ENCODE measurements at regions not wholly inside any gene's neighbourhood (a gene's known extent, or its start where the extent isn't known, plus 50 kb on each side); places are given as distances from the start of the nearest gene placed in this dataset.

DNA sequence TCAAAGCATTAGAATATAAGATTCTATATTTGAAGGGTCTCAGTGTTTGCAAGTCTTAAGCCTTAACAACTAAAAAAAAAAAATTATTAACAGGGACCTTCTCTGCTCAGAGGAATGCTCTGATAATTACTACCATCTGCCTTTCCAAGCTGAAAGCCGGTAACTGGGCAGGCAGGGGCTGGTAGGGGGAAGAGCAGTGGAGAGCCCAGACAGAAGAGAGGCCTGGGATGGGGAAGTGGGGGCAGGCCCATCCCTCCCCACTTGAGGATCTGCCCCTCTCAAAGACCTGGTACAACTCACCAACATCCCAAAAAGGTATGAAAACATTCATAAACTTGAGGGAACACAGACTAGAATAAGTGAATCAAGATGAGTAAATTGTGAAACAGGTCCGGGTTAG lies 113.9 kb downstream of the QDPR start:
- no peak for TF ChIP-seq POLR2AphosphoS5 (IDR thresholded peaks at IDR 0.05; ENCODE audit: low read depth)
- no peak for TF ChIP-seq JUNB (IDR thresholded peaks at IDR 0.05; ENCODE audit: unreplicated experiment)
- no peak for TF ChIP-seq EZH2 (IDR thresholded peaks at IDR 0.05; ENCODE audit: low read depth, unreplicated experiment)
- TF ChIP-seq, protein P1, sequence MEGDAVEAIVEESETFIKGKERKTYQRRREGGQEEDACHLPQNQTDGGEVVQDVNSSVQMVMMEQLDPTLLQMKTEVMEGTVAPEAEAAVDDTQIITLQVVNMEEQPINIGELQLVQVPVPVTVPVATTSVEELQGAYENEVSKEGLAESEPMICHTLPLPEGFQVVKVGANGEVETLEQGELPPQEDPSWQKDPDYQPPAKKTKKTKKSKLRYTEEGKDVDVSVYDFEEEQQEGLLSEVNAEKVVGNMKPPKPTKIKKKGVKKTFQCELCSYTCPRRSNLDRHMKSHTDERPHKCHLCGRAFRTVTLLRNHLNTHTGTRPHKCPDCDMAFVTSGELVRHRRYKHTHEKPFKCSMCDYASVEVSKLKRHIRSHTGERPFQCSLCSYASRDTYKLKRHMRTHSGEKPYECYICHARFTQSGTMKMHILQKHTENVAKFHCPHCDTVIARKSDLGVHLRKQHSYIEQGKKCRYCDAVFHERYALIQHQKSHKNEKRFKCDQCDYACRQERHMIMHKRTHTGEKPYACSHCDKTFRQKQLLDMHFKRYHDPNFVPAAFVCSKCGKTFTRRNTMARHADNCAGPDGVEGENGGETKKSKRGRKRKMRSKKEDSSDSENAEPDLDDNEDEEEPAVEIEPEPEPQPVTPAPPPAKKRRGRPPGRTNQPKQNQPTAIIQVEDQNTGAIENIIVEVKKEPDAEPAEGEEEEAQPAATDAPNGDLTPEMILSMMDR (conservative IDR thresholded peaks at IDR 0.05; ENCODE audit: low read depth in 2 of 2), result no peak
- TF ChIP-seq, protein P2, sequence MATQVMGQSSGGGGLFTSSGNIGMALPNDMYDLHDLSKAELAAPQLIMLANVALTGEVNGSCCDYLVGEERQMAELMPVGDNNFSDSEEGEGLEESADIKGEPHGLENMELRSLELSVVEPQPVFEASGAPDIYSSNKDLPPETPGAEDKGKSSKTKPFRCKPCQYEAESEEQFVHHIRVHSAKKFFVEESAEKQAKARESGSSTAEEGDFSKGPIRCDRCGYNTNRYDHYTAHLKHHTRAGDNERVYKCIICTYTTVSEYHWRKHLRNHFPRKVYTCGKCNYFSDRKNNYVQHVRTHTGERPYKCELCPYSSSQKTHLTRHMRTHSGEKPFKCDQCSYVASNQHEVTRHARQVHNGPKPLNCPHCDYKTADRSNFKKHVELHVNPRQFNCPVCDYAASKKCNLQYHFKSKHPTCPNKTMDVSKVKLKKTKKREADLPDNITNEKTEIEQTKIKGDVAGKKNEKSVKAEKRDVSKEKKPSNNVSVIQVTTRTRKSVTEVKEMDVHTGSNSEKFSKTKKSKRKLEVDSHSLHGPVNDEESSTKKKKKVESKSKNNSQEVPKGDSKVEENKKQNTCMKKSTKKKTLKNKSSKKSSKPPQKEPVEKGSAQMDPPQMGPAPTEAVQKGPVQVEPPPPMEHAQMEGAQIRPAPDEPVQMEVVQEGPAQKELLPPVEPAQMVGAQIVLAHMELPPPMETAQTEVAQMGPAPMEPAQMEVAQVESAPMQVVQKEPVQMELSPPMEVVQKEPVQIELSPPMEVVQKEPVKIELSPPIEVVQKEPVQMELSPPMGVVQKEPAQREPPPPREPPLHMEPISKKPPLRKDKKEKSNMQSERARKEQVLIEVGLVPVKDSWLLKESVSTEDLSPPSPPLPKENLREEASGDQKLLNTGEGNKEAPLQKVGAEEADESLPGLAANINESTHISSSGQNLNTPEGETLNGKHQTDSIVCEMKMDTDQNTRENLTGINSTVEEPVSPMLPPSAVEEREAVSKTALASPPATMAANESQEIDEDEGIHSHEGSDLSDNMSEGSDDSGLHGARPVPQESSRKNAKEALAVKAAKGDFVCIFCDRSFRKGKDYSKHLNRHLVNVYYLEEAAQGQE (IDR thresholded peaks at IDR 0.05; ENCODE audit: unreplicated experiment), result no peak
- no peak for TF ChIP-seq EZH2phosphoT487 (IDR thresholded peaks at IDR 0.05; ENCODE audit: unreplicated experiment)
- no peak for TF ChIP-seq CREB1 (CRISPR knock-in tag; IDR thresholded peaks at IDR 0.05; ENCODE audit: low read depth)
- no peak for TF ChIP-seq STAT1 (IDR thresholded peaks at IDR 0.05; ENCODE audit: unreplicated experiment)
- TF ChIP-seq NANOG (IDR thresholded peaks at IDR 0.05; ENCODE audit: borderline replicate concordance), result no peak
- TF ChIP-seq ZNF331 (CRISPR knock-in tag; IDR thresholded peaks at IDR 0.05; ENCODE audit: low read depth), result no peak
- TF ChIP-seq, protein P3, sequence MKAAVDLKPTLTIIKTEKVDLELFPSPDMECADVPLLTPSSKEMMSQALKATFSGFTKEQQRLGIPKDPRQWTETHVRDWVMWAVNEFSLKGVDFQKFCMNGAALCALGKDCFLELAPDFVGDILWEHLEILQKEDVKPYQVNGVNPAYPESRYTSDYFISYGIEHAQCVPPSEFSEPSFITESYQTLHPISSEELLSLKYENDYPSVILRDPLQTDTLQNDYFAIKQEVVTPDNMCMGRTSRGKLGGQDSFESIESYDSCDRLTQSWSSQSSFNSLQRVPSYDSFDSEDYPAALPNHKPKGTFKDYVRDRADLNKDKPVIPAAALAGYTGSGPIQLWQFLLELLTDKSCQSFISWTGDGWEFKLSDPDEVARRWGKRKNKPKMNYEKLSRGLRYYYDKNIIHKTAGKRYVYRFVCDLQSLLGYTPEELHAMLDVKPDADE (IDR thresholded peaks at IDR 0.05), result no peak
- TF ChIP-seq ZNF114 (CRISPR knock-in tag; IDR thresholded peaks at IDR 0.05), result no peak
- TF ChIP-seq, protein P4, sequence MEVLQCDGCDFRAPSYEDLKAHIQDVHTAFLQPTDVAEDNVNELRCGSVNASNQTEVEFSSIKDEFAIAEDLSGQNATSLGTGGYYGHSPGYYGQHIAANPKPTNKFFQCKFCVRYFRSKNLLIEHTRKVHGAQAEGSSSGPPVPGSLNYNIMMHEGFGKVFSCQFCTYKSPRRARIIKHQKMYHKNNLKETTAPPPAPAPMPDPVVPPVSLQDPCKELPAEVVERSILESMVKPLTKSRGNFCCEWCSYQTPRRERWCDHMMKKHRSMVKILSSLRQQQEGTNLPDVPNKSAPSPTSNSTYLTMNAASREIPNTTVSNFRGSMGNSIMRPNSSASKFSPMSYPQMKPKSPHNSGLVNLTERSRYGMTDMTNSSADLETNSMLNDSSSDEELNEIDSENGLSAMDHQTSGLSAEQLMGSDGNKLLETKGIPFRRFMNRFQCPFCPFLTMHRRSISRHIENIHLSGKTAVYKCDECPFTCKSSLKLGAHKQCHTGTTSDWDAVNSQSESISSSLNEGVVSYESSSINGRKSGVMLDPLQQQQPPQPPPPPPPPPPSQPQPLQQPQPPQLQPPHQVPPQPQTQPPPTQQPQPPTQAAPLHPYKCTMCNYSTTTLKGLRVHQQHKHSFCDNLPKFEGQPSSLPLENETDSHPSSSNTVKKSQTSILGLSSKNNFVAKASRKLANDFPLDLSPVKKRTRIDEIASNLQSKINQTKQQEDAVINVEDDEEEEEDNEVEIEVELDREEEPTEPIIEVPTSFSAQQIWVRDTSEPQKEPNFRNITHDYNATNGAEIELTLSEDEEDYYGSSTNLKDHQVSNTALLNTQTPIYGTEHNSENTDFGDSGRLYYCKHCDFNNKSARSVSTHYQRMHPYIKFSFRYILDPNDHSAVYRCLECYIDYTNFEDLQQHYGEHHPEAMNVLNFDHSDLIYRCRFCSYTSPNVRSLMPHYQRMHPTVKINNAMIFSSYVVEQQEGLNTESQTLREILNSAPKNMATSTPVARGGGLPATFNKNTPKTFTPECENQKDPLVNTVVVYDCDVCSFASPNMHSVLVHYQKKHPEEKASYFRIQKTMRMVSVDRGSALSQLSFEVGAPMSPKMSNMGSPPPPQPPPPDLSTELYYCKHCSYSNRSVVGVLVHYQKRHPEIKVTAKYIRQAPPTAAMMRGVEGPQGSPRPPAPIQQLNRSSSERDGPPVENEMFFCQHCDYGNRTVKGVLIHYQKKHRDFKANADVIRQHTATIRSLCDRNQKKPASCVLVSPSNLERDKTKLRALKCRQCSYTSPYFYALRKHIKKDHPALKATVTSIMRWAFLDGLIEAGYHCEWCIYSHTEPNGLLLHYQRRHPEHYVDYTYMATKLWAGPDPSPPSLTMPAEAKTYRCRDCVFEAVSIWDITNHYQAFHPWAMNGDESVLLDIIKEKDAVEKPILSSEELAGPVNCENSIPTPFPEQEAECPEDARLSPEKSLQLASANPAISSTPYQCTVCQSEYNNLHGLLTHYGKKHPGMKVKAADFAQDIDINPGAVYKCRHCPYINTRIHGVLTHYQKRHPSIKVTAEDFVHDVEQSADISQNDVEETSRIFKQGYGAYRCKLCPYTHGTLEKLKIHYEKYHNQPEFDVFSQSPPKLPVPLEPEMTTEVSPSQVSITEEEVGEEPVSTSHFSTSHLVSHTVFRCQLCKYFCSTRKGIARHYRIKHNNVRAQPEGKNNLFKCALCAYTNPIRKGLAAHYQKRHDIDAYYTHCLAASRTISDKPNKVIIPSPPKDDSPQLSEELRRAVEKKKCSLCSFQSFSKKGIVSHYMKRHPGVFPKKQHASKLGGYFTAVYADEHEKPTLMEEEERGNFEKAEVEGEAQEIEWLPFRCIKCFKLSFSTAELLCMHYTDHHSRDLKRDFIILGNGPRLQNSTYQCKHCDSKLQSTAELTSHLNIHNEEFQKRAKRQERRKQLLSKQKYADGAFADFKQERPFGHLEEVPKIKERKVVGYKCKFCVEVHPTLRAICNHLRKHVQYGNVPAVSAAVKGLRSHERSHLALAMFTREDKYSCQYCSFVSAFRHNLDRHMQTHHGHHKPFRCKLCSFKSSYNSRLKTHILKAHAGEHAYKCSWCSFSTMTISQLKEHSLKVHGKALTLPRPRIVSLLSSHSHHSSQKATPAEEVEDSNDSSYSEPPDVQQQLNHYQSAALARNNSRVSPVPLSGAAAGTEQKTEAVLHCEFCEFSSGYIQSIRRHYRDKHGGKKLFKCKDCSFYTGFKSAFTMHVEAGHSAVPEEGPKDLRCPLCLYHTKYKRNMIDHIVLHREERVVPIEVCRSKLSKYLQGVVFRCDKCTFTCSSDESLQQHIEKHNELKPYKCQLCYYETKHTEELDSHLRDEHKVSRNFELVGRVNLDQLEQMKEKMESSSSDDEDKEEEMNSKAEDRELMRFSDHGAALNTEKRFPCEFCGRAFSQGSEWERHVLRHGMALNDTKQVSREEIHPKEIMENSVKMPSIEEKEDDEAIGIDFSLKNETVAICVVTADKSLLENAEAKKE (CRISPR knock-in tag; IDR thresholded peaks at IDR 0.05), result no peak

Measured in GM23338 (cell line).